Lower lobe of right lung (tissue), 2 donors: ENCODE measurements at regions not wholly inside any gene's neighbourhood (a gene's known extent, or its start where the extent isn't known, plus 50 kb on each side); places are given as distances from the start of the nearest gene placed in this dataset.

Experiments
- ATAC-seq, 2 donors: fragments of 200-7000 bp; cut with Tn5 transposase; one replicate each; pipeline ENCODE4 v1.9.1; 2020 to 2022; ENCODE audit warnings: mild to moderate bottlenecking in 2 of 2, moderate library complexity in 2 of 2
- DNase-seq: peaks from one replicate; pipeline ENCODE4 v3.0.0-alpha.2; 2020
- H3K27ac ChIP-seq: fragments of 200-600 bp; one replicate; pipeline ENCODE4 v1.8.0; 2022
- H3K27me3 ChIP-seq: fragments of 200-600 bp; one replicate; pipeline ENCODE4 v1.8.0; 2022; ENCODE audit warnings: low read depth
- H3K36me3 ChIP-seq: fragments of 200-600 bp; one replicate; pipeline ENCODE4 v1.8.0; 2022; ENCODE audit warnings: mild to moderate bottlenecking
- H3K4me1 ChIP-seq: fragments of 200-600 bp; one replicate; pipeline ENCODE4 v1.8.0; 2022
- H3K4me3 ChIP-seq: fragments of 200-600 bp; one replicate; pipeline ENCODE4 v1.8.0; 2022; ENCODE audit warnings: mild to moderate bottlenecking
- H3K9me3 ChIP-seq: fragments of 200-600 bp; one replicate; pipeline ENCODE4 v1.8.0; 2022
- intact Hi-C: fragments of 100-400 bp; cut with DNase I; formaldehyde crosslinking; loops from one replicate; pipeline ENCODE4 v1.11.0; 2022
- TF ChIP-seq, protein P1 (sequence below): fragments of 200-600 bp; IDR thresholded peaks from one replicate; pipeline ENCODE4 v1.8.0; 2022; ENCODE audit warnings: antibody characterized with exemption, mild to moderate bottlenecking
- donor health status: DM: no; HTN: yes; CAD: no; lungs with severe emphysema.

DNA sequence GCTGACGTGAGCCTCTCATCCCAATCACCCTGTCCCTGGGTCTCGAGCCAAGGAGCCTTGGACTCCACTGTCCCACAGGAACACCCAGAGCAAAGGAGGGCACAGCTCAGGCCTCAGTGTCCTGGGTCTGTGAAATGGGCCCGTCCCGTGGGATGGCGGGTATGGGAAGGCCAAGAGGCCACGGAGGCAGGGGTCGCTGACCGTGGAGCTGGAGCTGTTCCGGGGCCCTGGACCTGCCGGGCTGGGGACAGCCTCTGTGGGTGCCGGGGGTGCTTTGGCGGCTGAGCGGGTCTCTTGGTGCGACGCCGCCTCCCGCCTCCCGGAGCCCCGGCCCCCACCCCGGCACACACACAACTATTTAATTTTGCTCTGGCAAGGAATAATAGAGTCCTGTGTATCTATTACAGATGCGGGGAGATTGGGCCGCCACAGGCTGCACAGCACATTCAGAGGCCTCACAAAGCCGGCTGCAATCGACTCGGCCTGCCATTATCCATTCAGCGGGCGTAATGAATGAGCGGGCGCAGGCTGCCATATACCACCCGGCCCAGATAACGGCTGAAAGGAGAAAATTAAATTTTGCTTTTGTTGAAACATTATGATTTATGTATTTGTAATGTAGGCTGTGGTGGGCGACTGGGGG, 83.9 kb upstream of the NKX1-1 start:
- Histone ChIP-seq H3K4me3 (no peak overlapping the region), H3K27ac (no peak overlapping the region), H3K36me3 (no peaks in the 10 kb centered on the region), H3K9me3 (peaks cover 7% of the 10 kb centered on the region), H3K4me1 (no peaks in the 10 kb centered on the region), H3K27me3 (peaks cover 42% of the 10 kb centered on the region)
- peak; percentile 32 for DNase-seq
- intact Hi-C loops: no loop called here
- no peak for ATAC-seq
- TF ChIP-seq, protein P1, sequence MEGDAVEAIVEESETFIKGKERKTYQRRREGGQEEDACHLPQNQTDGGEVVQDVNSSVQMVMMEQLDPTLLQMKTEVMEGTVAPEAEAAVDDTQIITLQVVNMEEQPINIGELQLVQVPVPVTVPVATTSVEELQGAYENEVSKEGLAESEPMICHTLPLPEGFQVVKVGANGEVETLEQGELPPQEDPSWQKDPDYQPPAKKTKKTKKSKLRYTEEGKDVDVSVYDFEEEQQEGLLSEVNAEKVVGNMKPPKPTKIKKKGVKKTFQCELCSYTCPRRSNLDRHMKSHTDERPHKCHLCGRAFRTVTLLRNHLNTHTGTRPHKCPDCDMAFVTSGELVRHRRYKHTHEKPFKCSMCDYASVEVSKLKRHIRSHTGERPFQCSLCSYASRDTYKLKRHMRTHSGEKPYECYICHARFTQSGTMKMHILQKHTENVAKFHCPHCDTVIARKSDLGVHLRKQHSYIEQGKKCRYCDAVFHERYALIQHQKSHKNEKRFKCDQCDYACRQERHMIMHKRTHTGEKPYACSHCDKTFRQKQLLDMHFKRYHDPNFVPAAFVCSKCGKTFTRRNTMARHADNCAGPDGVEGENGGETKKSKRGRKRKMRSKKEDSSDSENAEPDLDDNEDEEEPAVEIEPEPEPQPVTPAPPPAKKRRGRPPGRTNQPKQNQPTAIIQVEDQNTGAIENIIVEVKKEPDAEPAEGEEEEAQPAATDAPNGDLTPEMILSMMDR: no peak

DNA sequence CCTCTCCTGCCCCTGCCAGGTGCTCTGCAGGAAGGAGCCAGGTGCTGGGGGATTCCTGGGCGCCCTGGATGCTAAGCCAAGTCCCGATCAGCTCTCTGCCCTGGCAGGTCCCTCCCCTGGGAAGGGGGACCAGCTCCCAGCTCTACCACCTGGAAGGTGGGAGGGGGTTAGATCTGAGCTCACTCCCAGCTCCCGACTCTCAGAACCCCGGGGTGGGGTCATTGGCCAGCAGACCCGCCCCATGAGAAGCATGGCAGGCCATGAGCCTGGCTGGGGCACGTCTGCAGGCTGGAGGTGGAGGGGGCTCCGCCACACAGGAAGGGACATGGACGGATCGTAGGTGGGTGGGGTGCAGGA, 83.4 kb upstream of the NKX1-1 start:
- Histone ChIP-seq H3K9me3 (peaks cover 7% of the 10 kb centered on the region), H3K27ac (no peak overlapping the region), H3K4me1 (no peaks in the 10 kb centered on the region), H3K27me3 (peaks cover 41% of the 10 kb centered on the region), H3K4me3 (no peak overlapping the region), H3K36me3 (no peaks in the 10 kb centered on the region)
- DNase-seq (peak; percentile 32), ATAC-seq (no peak)
- intact Hi-C loops: no loop called here
- TF ChIP-seq, protein P1: no peak

DNA sequence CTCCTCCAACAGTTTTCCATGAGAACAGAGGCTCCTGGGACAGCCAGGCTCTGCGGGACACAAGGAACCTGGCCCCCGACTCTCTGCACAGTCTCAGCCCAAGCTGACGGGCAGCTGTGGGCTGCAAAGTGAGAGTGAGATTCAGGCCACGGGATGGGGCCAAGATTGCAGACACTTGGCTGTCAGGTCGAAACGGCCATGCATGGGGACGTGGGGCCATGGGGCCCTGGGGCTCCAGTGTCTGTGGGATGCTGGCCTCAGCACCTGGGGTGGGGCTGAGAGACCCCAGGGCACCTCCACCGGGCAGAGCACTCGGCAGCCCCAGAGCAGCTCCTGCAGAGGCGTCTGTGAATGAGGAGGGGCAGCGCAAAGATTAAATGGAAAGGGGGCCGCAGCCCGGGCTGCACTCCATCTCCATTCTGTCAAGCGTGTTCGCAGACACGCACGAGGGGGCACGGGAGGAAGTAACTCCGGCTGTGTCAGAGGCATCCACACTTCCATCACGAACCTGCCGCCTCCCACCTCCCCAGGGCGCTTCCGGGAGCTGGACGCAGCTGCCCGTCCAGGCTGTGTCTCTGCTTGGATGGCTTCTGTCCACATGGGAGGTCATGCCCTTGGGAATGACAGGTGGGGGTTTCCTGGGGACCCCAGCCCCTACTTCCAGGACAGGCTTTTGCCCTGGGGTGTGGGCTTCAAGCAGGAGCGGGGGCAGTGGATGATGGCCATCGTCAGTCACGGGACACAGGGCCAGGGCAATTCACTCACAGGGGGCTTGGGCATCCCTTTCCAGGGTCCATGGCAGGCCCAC, 82.8 kb upstream of the NKX1-1 start:
- TF ChIP-seq, protein P1: no peak
- no peaks in the 10 kb centered on the region for H3K4me1 ChIP-seq
- no peak overlapping the region for H3K27ac ChIP-seq
- intact Hi-C loops: no loop called here
- H3K9me3 ChIP-seq: peaks cover 7% of the 10 kb centered on the region
- no peak overlapping the region for H3K4me3 ChIP-seq
- peaks cover 41% of the 10 kb centered on the region for H3K27me3 ChIP-seq
- ATAC-seq: no peak
- no peaks in the 10 kb centered on the region for H3K36me3 ChIP-seq
- DNase-seq: peak; percentile 19

DNA sequence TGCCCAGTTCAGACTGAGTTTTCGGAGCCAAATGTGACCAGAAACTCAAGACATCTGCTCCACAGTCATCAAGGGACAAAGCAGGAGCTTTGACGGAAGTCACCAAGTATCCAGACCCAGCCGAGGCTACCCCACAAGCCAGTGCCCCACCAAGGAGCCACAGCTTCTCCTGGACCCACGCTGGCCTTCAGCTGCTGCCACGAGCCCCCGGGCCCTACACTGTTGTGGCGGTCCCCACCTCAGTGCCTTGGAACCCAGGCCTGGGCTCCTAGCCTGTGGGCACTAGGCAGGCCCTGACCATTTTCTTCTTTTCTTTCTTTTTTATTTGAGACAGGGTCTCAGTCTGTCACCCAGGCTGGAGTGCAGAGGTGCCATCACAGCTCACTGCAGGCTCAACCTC, 82.1 kb upstream of the NKX1-1 start:
- H3K4me3 ChIP-seq: no peak overlapping the region
- no peak for ATAC-seq
- intact Hi-C loops: no loop called here
- peak; percentile 23 for DNase-seq
- TF ChIP-seq, protein P1: no peak
- H3K36me3 ChIP-seq: no peaks in the 10 kb centered on the region
- H3K4me1 ChIP-seq: no peaks in the 10 kb centered on the region
- peaks cover 39% of the 10 kb centered on the region for H3K27me3 ChIP-seq
- peaks cover 7% of the 10 kb centered on the region for H3K9me3 ChIP-seq
- H3K27ac ChIP-seq: no peak overlapping the region

DNA sequence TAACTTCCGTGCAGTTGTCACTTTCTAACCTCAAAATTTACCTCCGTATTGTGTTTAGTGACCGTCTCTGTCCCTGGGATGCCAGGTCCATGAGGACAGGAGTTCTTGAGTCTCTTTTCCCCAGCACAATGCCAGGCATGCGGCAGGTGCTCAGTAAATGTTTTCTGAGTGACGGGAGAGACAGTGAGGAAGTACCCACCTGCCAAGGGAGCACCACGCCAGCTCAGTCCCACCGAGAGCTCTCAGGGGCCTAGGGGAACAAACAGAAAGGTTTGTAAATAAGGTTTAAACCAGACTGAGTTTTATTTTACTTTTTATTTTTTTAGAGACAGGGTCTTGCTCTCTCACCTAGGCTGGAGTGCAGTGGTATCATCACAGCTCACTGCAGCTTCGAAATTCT, 81.5 kb upstream of the NKX1-1 start:
- intact Hi-C loops: no loop called here
- ATAC-seq (no peak), DNase-seq (no peak)
- Histone ChIP-seq H3K4me3 (no peak overlapping the region), H3K9me3 (peaks cover 7% of the 10 kb centered on the region), H3K27ac (no peak overlapping the region), H3K4me1 (no peaks in the 10 kb centered on the region), H3K27me3 (peaks cover 33% of the 10 kb centered on the region), H3K36me3 (no peaks in the 10 kb centered on the region)
- TF ChIP-seq, protein P1: no peak
